GM12878 (cell line): ENCODE measurements at regions not wholly inside any gene's neighbourhood (a gene's known extent, or its start where the extent isn't known, plus 50 kb on each side); places are given as distances from the start of the nearest gene placed in this dataset.

ENCODE experiments used
- ATAC-seq: fragments of 200-7000 bp; cut with Tn5 transposase; 3 replicates; pipeline ENCODE4 v1.9.1; 2020; ENCODE audit warnings: mild to moderate bottlenecking, moderate library complexity
- BruUV-seq: library from RNA; stranded (reverse); fragments of 400-500 nt; replicated peaks from 2 replicates; lab custom pipeline; 2021; lab: Mats Ljungman, UMichigan
- CTCF ChIA-PET: fragments of 300-600 bp; sonication (Branson Sonifier 250); formaldehyde crosslinking; extraction: SDS; loops from one replicate; lab custom pipeline; 2021; ENCODE audit warnings: inconsistent platforms; lab: Yijun Ruan, JAX
- POLR2A ChIA-PET: fragments of 350-600 bp; formaldehyde crosslinking; extraction: SDS; loops from one replicate; lab custom pipeline; 2021; ENCODE audit warnings: inconsistent platforms; lab: Charles Lee
- RAD21 ChIA-PET: fragments of 300-600 bp; sonication (Branson Sonifier 250); formaldehyde crosslinking; loops from one replicate; lab custom pipeline; 2023; ENCODE audit warnings: antibody characterized with exemption; ENCODE audit not compliant: unreplicated experiment; lab: Charles Lee
- SMC1A ChIA-PET: fragments of 300-600 bp; sonication (Branson Sonifier 250); formaldehyde crosslinking; loops from one replicate; lab custom pipeline; 2023; ENCODE audit not compliant: unreplicated experiment, uncharacterized antibody; lab: Charles Lee
- DNase-seq: peaks from one replicate; pipeline ENCODE4 v3.0.0-alpha.2; 2011; ENCODE audit warnings: low read depth, low spot score
- FAIRE-seq: peaks from 3 replicates; lab custom pipeline; 2011; peaks lifted over from hg19 to GRCh38; lab: Jason Lieb, UNC
- H2AFZ ChIP-seq: 2 replicates; pipeline ENCODE4 v1.6.0; 2011; ENCODE audit warnings: low read depth, low read length, control low read depth; ENCODE audit not compliant: control insufficient read depth
- H3K27ac ChIP-seq: 2 replicates; pipeline ENCODE4 v1.5.1; 2011; ENCODE audit warnings: control low read depth; ENCODE audit not compliant: control insufficient read depth, insufficient read depth
- H3K27me3 ChIP-seq, 2 experiments: replicated peaks in 1 of 2; 2 replicates each; pipeline versions ENCODE4 v1.6.0 to v1.6.1; 2011; ENCODE audit warnings: low read length in 1 of 2; ENCODE audit not compliant: control insufficient read depth in 2 of 2, insufficient read depth in 2 of 2
- H3K36me3 ChIP-seq, 2 experiments: 2 replicates each; pipeline ENCODE4 v1.5.1; 2011; ENCODE audit warnings: low read length in 1 of 2; ENCODE audit not compliant: control insufficient read depth in 2 of 2, insufficient read depth in 2 of 2
- H3K4me1 ChIP-seq: 2 replicates; pipeline ENCODE4 v1.6.1; 2011; ENCODE audit warnings: mild to moderate bottlenecking, low read length, moderate library complexity, mixed read lengths; ENCODE audit not compliant: control insufficient read depth, insufficient read depth
- H3K4me2 ChIP-seq: 2 replicates; pipeline ENCODE4 v1.6.0; 2011; ENCODE audit warnings: control low read depth; ENCODE audit not compliant: control insufficient read depth, insufficient read depth
- H3K4me3 ChIP-seq: fragments of 200-600 bp; sonication (generic); 2 replicates; pipeline ENCODE4 v1.5.1; 2016
- H3K79me2 ChIP-seq: 2 replicates; pipeline ENCODE4 v1.6.0; 2011; ENCODE audit warnings: low read length; ENCODE audit not compliant: control insufficient read depth, insufficient read depth
- H3K9ac ChIP-seq: 2 replicates; pipeline ENCODE4 v1.8.0; 2011; ENCODE audit warnings: low read length, control low read depth, mixed read lengths; ENCODE audit not compliant: control insufficient read depth, insufficient read depth
- H3K9me3 ChIP-seq: replicated peaks from 3 replicates; pipeline ENCODE4 v1.5.1; 2011; ENCODE audit warnings: mild to moderate bottlenecking, low read length; ENCODE audit not compliant: control insufficient read depth, insufficient read depth
- H4K20me1 ChIP-seq: 2 replicates; pipeline ENCODE4 v1.6.0; 2011; ENCODE audit not compliant: control insufficient read depth, insufficient read depth
- CREB1 ChIP-seq: IDR thresholded peaks from 2 replicates; pipeline ENCODE4 v1.6.1; 2012; ENCODE audit warnings: low read depth, mild to moderate bottlenecking, inconsistent platforms
- NFYB ChIP-seq: IDR thresholded peaks from 2 replicates; pipeline ENCODE4 v1.6.1; 2011; ENCODE audit warnings: low read depth, mild to moderate bottlenecking, low read length, improper control_type of control experiment, moderate library complexity; ENCODE audit not compliant: insufficient read depth
- WGBS: methylation state at CpG from one replicate; pipeline ENCODE4 v1.1.6; 2016; ENCODE audit warnings: low lambda C conversion rate; ENCODE audit not compliant: insufficient replicate concordance, insufficient coverage; ENCODE audit errors: missing lambda C conversion rate; 5-methylcytosine and 5-hydroxymethylcytosine counted together
- in situ Hi-C: fragments of 300-500 bp; cut with MboI; formaldehyde crosslinking; loops from 9 replicates; pipeline ENCODE4 v1.14.3; 2018; ENCODE audit warnings: mixed read lengths
- intact Hi-C: fragments of 100-400 bp; cut with micrococcal nuclease; formaldehyde crosslinking; loops from one replicate; pipeline ENCODE4 v1.14.2; 2022; ENCODE audit not compliant: unreplicated experiment

GRCh38 chr3:176079785-176080184 is 1117.5 kb downstream of the TBL1XR1 start:
- no peak for TF ChIP-seq CREB1
- DNase-seq: no peak
- Histone ChIP-seq H3K27ac (no peak overlapping the region), H3K9ac (no peak overlapping the region), H3K4me3 (no peak overlapping the region), H3K36me3 (no peaks in the 10 kb centered on the region), H3K9me3 (no peaks in the 10 kb centered on the region), H2AFZ (no peak overlapping the region), H4K20me1 (no peaks in the 10 kb centered on the region), H3K27me3 (no peaks in the 10 kb centered on the region), H3K79me2 (no peaks in the 10 kb centered on the region), H3K4me2 (no peak overlapping the region), H3K4me1 (no peaks in the 10 kb centered on the region)
- ATAC-seq: no peak
- intact Hi-C loops: no loop called here
- in situ Hi-C loops: no loop called here
- no TSS peak for BruUV-seq
- ChIA-PET POLR2A (no interaction called here), CTCF (interaction anchor here (0.5 kb wide), 1 partner anchor 328 kb away, joined by 3 read pairs; no protein-coding TSS in a partner anchor), SMC1A (no interaction called here), RAD21 (no interaction called here)
- no peak for FAIRE-seq
- WGBS: 4% methylated on average over 1 of the region's 1 CpG

DNA sequence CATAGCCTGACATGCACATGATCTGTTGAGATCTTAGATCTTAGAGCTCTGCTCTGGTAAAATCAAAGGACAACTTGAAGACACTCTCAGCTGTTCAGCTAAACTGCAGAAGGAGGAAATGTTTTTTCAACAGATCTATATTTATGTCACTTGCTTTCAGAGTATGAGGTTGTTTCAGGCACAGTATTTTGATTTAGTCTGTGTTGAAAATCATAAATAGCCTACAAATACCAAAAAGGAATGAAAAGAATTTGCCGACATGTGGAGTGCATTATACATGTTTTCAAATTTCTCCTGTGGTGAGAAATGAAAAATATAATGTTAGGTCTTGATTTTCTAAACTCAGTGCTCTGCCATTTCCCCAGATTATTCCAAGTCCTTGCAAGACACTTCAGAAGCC is 1118.4 kb downstream of the TBL1XR1 start:
- H3K9me3 ChIP-seq: no peaks in the 10 kb centered on the region

More for the DNA sequence above, 1118.4 kb downstream of the TBL1XR1 start:
- Histone ChIP-seq H3K4me1 (no peaks in the 10 kb centered on the region), H3K27ac (no peak overlapping the region), H3K9ac (no peak overlapping the region), H3K36me3 (no peaks in the 10 kb centered on the region), H3K27me3 (no peaks in the 10 kb centered on the region), H3K4me3 (no peak overlapping the region), H2AFZ (no peak overlapping the region), H3K4me2 (no peak overlapping the region)
- RAD21 ChIA-PET: no interaction called here
- BruUV-seq: no TSS peak
- WGBS: 47% methylated on average over 1 of the region's 1 CpG
- ATAC-seq (no peak), DNase-seq (no peak)
- POLR2A ChIA-PET: no interaction called here
- SMC1A ChIA-PET: no interaction called here
- intact Hi-C loops: no loop called here
- CTCF ChIA-PET: no interaction called here
- no peak for TF ChIP-seq NFYB
- TF ChIP-seq, all 136 proteins: peak for 0
- no peaks in the 10 kb centered on the region for H3K79me2 ChIP-seq
- H4K20me1 ChIP-seq: no peaks in the 10 kb centered on the region
- in situ Hi-C loops: no loop called here
- FAIRE-seq: no peak
